COLO668 (cell line): ENCODE measurements at regions not wholly inside any gene's neighbourhood (a gene's known extent, or its start where the extent isn't known, plus 50 kb on each side); places are given as distances from the start of the nearest gene placed in this dataset.
"Not testable (repeated sequence)": the region's sequence is repeated elsewhere in the genome, so short reads cannot be mapped to it uniquely, and the experiment has no call there.

Experiments
- DNase-seq: peaks from one replicate; lab custom pipeline; 2025; ENCODE audit not compliant: unreplicated experiment; lab: John Stamatoyannopoulos, UW

GRCh38 chr5:92946546-92946945 lies 634.5 kb downstream of the NR2F1-AS1 start:
- DNase-seq, result no peak

DNA sequence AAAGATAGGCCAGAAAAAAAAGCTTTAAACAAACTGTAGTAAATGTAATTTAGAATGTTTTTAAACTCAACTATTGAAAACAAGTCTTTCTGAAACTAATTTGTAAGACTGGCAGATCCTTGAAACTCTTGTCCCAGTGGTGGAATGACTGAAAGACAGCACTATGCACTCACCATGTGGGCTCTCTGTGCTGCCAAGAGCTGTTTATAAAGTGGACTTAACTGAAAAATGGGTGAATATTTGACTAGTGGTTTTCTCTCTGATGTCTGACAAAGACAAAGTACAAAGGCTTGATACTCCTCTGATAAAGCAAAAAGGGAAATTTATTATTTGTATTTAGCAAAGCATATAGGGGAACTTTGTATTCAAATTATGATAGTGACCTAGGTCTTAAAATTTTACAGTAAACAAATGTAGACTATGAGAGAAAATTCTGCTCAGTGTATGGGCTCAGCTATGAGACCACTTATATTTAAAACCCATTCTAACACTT lies 635.4 kb downstream of the NR2F1-AS1 start:
- DNase-seq, result no peak

DNA sequence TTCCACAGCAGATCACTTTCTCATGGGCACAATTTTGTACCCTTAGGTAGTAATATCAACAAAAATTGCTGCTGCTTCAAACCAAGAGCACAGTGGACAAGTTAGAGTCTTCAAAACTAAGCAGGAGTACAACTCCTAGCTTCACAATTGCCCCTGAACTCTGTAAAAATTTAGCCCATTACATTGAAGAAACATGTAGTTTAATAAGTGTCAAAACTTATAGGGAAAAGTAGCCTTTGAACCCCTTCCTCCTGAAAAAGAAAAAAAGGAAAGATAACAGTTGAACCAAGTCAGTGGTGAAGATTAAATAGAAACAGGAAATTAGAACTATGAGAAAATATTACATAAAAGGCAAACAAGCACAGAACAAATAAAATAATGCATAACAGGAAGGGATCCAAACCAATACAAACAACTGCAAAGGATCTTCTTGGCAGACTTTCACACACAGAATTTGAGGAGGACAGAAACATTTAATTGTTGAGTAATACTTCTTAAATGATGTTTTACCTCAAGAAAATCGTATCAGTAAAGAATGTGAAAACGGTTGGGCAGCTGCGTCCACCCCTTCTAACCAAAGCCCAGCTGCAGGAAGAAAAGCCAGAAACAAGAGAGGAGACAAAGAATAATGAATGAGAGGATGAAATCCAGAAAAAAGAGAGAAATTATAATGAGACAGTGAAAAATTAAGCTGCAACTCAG lies 636.0 kb downstream of the NR2F1-AS1 start:
- DNase-seq, result no peak

DNA sequence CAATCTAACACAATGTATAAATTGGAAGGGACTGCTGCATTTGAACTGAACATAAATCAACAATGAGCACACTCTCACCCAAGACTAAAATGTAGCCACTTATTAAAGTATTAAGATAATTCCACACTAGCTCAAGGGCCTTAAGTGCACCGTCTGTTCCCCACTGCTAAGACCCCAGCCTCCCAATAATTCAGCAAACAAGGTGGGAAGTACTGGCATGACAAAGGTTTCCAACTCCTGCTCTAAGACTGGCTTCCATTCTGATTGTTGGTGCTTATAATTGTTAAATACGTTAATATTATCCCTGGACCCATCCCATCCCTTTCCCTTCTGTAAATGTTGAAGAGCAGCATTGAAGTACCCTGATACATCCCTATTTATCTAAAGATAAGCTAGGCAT lies 636.7 kb downstream of the NR2F1-AS1 start:
- no peak for DNase-seq

DNA sequence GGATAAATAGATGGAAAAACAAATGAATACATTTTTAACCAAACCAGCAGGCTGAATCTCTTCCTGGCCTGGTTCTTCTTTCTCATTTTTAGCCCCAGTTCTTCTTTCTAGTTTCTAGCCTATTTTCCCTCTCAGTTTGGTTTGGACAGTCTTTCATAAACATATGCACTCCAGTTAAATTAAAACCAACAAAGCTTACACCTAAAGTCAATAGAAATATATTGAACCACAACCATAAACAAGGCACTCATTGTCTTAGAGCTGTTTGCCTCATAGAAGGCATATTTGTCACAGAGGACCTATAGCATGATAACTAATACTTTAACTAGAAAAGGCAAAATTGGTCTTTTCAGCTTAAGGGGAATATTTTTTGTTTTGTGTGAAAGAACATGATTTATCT lies 638.3 kb downstream of the NR2F1-AS1 start:
- DNase-seq, result no peak

DNA sequence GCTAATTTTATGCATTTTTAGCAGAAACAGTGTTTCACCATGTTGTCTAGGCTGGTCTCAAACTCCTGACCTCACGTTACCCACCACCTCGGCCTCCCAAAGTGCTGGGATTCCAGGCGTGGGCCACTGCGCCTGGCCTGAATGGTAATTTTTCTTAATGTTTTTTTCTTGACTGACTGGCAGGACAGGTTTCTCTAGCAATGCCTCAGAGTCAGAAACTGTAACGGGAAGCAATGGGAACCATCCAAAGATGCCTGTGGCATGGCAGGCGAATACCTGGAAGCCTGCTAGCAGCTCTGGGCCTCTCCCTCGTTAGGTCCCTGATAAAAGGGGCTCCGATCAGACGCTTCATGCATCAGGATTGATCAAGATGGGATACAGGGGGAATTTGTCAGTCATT lies 639.2 kb downstream of the NR2F1-AS1 start:
- no peak for DNase-seq

GRCh38 chr5:92939428-92939827 lies 641.6 kb downstream of the NR2F1-AS1 start:
- DNase-seq, result no peak

DNA sequence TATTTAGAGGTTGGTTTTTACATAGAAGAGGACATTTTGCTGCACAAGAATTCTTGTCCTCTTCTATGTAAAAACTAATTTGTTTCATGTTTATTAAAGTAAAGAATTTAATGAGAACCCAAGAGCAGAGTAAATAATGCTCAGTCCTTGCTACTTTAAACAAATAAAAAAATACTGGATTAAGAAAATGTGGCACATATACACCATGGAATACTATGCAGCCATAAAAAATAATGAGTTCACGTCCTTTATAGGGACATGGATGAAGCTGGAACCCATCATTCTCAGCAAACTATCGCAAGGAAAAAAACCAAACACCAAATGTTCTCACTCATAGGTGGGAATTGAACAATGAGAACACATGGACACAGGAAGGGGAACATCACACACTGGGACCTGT lies 643.6 kb downstream of the NR2F1-AS1 start:
- not testable (repeated sequence) for DNase-seq

GRCh38 chr5:92930057-92930456 lies 651.0 kb downstream of the NR2F1-AS1 start:
- DNase-seq, result no peak

GRCh38 chr5:92927291-92927778 lies 653.7 kb downstream of the NR2F1-AS1 start:
- peak; percentile 80 for DNase-seq

DNA sequence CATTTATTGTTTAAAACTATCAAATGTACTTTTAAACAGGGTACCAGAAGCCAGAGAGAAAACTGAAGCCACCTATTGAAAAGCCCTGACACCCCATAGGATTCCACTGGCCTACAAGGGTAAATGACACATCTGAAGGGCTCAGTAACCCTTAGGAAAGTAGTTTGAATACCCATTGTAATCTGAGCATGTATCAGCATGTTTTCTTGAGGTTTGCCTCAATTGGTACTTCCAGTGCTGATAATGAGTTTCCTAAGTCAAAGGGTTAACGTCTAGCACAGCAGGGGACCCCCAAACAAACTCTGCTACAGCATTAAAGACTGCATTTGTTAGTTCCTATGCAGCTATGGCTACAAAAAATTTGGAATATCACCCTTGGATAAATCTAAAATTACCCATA lies 657.1 kb downstream of the NR2F1-AS1 start:
- DNase-seq, result no peak

GRCh38 chr5:92922231-92922967 lies 658.6 kb downstream of the NR2F1-AS1 start:
- DNase-seq, result no peak

- no peak for DNase-seq
Observed at GRCh38 chr5:92917044-92917443, 664.0 kb downstream of the NR2F1-AS1 start.

DNA sequence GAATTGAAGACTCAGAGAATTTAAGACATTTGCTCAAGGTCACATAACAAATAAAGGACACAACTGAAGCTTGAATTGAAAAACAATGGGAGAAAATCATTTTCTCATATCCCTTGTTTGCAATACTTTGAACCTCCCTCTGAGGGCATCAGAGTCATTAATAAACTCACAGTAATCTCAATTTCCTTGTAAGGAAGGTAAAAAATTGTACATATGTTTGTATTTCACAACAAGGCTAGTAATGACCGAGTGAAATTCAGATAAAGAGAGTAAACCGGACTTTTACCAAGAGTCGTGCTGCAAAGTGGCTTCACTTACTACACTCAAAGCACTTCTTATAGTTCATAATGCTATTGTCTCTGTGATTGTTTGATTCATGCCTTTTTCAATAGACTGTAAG lies 665.0 kb downstream of the NR2F1-AS1 start:
- no peak for DNase-seq

GRCh38 chr5:92912283-92912682 lies 668.7 kb downstream of the NR2F1-AS1 start:
- DNase-seq, result no peak

GRCh38 chr5:92911851-92912250 lies 669.2 kb downstream of the NR2F1-AS1 start:
- no peak for DNase-seq

DNA sequence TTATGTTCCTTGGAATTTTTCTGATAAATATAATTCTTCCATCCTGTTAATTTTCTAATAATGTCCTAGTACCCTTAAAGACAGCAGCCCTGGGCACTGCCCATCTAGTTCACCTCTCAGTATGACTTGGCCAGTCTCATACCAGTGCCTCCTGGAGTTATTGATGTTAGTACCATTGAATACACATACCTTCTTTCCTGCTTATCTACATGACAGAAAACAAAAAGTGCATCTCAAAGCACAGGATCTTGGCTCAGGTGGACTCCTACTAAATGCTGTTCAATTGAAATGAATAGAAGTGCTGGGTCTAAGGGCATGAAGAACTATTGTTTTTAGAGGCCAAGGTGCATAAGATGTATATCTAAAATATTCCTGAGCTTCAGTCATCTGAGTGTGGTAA lies 669.7 kb downstream of the NR2F1-AS1 start:
- no peak for DNase-seq

DNA sequence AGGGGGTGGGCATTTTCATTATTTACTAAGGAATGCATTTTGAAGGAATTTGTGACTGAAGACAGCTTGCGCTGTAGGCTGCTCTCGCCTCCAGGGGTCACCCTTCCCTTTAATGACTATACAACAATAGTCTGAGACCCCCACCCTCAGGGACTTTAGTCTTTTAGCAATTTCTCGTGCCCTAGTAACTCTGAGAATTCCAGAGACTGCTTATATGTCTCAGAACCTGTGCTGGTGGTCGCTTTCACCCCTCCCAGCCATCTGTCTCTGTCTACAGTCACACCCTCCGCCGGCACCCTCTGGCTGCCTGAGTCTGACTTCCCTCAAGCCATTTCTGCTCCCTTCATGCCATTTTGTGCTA lies 671.4 kb downstream of the NR2F1-AS1 start:
- DNase-seq, result no peak

- no peak for DNase-seq
Observed at GRCh38 chr5:92908952-92909601, 671.9 kb downstream of the NR2F1-AS1 start.

- DNase-seq, result no peak
Observed at GRCh38 chr5:92907938-92908606, 672.9 kb downstream of the NR2F1-AS1 start.

DNA sequence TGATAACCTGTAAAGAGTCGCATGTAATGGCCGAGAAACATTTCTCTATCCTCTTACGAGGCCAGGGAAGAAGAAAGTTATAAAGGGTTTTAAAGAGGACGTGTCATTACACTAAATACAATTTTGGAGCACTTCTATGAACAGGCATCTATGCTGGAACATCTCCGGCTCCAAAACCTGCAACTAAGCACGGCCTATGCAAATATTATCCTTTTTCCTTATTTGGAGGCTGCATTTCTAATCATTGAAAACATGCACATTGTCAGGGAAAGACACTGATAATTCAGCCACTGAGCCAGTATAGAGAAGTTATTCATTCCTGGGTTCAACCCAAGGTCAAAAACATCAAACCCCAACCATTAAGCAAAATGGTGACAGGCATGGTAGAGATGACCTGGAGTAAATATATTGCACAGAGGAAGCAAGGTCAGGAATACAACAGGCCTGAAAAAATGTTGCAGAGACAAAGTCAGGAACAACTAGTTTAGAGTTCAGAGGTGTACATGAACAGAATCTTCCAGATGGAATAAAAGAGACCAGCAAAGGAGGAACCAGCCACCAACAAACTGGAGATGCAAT lies 674.1 kb downstream of the NR2F1-AS1 start:
- no peak for DNase-seq
